A673 (cell line): ENCODE measurements at regions not wholly inside any gene's neighbourhood (a gene's known extent, or its start where the extent isn't known, plus 50 kb on each side); places are given as distances from the start of the nearest gene placed in this dataset.

Experiments
- CTCF ChIP-seq: fragments of 300-800, 200-600 bp; sonication (generic); conservative IDR thresholded peaks from 2 replicates; pipeline ENCODE4 v1.5.1; 2017; ENCODE audit warnings: low read depth, mild to moderate bottlenecking, antibody characterized with exemption, low read length, moderate library complexity, mixed read lengths
- EZH2 ChIP-seq: fragments of 200-600 bp; sonication (generic); IDR thresholded peaks from 2 replicates; pipeline ENCODE4 v1.6.1; 2017; ENCODE audit warnings: borderline replicate concordance, low read depth, mild to moderate bottlenecking, mixed read lengths, antibody characterized with exemption, low read length; ENCODE audit not compliant: poor library complexity, severe bottlenecking

DNA sequence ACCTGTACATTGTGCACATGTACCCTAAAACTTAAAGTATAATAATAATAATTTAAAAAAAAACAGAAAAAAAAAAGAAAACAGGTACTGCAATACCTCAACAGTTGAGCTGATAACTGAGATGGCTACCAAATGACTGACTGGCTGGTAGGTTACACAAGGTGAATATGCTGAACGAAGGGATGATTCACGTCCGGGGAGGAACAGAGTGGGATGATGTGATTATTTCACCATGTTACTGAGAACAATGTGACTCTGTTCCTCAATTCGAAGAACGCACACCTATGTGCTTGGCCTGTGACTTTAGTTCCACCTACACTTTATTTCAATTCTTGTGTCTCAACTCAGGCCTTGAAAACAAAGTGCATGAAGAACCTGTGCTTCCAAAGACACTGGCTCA is 111.7 kb downstream of the CXXC4 start:
- TF ChIP-seq CTCF = no peak
- TF ChIP-seq EZH2 = no peak
